Activated CD4-positive, alpha-beta T cell treated with anti-CD3 and anti-CD28 coated beads, Interleukin-2, Interleukin-6, amounts not matched to agents 100 ng/mL and 50 ng/mL, durations not matched to agents 16 hours and 8 hours (primary cell): ENCODE measurements at regions not wholly inside any gene's neighbourhood (a gene's known extent, or its start where the extent isn't known, plus 50 kb on each side); places are given as distances from the start of the nearest gene placed in this dataset.

Experiments
- DNase-seq: peaks from one replicate; pipeline ENCODE4 v3.0.0-alpha.2; 2020

DNA sequence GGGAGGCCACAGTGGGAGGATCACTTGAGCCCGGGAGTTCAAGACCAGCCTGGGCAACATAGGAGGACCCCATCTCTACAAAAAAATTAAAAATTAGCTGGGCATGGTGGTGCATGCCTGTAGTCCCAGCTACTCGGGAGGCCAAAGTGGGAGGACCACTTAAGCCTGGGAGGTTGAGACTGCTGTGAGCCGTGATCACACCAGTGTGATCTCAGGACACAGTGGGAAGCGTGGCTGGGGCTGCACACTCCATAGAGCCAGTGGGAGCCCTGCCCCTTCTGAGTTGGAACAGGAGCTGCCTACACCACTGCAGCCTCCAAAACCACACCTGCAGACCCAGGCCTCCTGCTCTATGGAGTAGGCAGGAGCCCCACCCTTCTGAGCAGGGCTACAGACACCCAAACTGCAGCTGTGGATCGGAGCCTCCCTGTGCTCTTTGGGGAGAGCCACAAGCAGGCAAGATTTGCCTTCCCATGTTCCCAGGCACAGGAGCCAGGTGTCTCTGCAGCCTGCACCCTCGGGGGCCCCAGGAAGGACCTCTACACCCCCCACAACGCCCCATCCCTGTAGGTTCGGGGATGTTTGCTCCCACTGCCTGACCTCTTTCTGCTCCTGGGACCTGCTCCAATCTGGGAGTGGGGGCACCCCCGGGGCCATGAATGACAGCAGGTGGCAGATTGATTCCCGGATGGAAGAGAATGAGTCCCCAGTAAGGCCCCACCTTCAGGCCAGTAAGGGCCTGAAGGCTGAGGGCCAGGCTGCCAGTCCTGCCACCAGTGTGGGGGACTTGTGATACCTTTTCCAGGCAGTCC, 245.4 kb downstream of the BUD13 start:
- DNase-seq: no peak

DNA sequence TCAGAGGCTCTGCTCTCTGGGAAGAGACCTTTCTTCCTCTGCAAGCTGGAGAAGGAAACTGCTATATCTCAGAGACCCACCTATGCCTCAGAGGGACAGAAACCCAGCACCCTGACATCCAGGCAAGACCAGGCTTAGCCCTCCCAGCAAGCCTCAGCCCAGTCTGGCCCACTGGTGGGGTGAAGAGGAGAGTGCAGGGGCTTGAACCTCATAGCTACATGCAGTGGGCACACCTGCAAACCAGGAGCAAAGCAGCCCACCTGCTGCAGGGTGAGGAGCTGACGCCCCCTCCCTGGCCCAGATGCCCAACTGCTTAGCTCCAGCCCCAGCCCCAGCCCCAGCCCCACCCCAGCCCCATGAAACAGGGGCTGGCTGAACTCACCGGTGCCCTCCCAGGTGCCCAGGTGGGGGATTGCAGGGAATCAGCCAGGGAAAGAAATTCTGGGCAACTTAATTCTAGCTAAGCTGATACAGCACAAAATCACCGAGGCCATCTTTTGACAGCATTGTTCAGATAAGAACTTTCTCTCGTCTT, 246.8 kb downstream of the BUD13 start:
- DNase-seq: no peak

DNA sequence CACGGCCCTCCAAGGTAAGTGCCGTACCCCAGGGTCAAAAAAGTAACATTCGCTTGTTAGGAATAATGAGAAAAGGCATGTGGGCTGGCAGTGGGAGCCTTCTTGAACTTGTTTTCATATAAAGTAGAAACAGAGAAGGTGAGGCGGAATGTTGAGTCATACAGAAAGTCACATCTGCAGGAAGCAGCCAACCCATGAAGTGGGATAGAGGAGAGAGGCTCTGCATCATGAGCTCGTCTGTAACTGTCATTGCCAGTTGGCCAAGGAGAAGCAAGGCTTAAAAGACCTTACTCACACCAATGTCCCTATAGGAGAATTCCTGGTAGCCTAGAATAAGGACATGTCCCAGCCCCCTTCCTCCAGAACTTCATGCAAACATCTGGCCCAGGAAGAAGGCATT, 253.3 kb downstream of the BUD13 start:
- peak; percentile 43 for DNase-seq

DNA sequence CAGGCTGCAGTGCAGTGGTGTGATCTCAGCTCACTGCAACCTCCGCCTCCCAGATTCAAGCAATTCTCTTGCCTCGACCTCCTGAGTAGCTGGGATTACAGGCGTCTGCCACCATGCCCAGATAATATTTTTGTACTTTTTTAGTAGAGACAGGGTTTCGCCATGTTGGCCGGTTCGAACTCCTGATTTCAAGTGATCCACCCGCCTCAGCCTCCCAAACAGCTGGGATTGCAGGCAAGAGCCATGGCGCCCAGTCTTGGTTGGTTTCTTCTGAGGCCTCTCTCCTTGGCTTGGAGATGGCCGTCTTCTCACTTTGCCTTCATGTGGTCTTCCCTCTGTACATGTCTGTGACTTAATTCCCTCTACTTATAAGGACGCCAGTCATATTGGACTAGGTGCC, 254.6 kb downstream of the BUD13 start:
- DNase-seq: no peak

DNA sequence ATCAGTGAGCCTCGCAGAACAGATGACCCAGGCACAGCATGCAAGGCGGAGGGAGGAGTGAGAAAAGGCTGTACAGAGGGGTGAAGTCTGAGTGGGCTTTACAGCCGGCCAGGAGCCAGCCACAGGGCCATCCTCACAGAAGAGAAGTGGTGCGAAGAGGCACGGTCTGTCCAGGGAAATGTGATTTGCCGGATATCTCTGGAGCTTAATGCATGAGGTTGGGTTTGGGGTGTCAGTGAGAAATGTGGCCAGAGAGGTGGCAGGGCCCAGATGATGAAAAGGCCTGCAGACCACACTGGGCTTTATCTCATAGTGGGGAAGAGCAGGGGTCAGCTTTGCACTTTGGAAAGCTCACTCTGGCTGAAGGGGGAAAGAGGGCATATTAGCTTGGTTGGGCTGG, 255.2 kb downstream of the BUD13 start:
- no peak for DNase-seq

DNA sequence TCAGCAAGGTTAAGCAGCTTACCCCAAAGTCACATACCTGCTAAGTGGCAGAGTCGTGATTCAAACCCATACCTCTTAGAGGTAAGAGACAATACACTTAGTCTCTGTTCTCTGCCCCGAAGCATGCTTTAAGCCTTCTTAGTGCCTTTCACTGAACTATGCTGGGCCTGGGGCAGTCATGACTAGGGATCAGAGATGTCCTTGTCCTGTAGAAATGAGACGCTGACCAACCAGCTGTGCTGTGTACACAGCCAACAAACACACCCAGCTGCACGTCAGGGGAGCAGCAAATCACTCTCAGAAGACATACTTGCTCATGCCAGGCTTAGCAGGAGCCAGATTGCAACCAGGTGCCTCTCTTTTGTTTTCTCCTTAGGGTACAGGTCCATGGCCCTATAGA, 255.7 kb downstream of the BUD13 start:
- no peak for DNase-seq

DNA sequence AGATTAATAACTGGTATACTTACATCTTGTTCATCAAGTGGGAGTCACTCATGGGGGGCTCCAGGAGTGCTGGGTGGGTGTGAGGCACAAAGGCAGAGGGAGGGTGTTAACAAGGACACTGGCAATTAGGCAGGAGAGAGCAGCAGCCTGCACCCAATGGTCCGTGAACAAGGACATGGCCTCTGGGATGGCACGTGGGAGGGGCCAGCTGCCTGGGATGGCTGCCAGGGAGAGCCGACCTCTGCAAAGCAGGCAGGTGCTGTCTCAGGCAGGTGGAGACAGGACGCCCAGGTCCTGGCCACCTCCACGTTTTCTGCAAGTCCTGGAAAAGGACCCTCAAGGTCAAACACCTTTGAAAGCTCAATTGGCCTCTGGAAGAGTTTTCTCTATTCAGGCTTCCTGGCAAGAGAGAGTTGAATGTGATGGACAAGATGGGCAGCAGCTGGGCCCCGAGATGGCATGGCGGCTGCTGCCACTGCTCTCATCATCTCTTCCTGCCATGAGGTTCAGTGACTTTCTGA, 257.1 kb downstream of the BUD13 start:
- DNase-seq: no peak

DNA sequence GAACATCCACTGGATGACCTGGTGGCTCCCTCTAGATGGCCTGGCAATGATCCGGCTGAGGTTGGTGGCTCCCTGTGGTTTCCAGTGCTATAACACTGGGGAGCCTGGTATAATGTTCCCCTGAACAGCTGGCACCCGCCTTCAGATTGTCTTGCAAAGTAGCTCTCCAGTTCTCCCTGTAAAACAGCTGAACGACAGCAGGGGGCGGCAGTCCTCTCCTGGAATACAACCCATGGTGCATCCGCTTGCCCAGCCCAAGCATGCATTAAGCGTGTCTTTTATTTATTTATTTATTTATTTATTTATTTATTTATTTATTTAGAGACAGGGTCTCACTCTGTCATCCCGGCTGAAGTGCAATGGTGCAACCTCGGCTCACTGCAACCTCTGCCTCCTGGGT, 258.9 kb downstream of the BUD13 start:
- DNase-seq: peak; percentile 39

DNA sequence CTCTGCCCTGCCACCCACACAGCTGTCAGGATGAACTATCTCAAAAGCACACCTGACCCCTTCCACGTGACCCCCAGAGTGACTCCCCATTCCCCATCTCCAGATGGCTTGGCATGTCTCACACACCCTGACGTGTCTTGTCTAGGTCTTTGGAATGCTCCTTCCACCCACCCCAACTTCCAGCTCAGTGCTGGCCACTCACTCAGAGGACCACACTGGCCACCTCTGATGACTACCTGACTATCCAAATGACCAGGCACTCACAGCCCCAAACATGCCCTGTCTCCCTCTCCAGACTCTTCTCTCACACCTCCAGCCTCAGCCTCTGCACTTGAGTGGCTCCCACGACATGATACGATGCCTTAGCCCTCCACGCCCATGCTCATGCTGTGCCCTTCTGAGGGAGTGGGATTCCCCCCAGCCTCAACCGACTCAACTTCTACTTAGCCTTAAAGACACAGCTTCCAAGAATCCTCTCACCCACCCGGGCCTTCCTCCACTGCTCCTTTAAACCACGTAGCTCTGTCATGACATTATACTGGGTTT, 259.4 kb downstream of the BUD13 start:
- no peak for DNase-seq

DNA sequence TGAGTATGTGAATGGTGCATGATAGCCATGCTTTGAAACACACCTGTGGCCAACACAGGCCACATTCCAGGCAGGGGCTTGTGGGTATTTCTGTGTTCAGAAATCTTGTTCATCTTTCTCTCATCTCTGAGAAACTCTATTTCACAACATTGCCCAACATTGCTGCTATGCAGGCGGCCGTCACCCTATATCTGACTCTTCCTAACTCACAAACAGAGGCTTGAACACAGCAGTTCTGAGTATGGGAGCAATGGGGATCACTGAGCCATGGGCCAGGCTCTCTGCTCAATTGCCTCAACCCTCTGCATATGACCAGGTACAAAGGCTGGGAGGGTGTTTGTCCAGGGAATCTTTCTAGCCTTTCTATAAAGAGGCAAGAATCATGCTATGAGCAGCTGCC, 259.9 kb downstream of the BUD13 start:
- no peak for DNase-seq

DNA sequence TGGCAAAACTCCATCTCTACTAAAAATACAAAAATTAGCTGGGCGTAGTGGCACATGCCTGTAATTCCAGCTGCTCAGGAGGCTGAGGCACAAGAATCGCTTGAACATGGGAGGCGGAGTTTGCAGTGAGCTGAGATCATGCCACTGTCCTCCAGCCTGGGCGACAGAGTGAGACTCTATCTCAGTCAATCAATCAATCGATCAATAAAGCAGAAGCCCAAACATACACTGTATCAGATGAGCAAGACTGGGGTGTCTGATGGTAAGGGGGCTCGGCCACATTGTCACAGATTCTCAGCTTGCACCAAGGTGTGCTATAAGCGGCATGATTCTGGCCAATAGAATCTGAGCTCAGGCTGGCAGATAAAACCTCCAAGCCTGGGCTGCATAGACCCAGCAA, 261.1 kb downstream of the BUD13 start:
- no peak for DNase-seq

DNA sequence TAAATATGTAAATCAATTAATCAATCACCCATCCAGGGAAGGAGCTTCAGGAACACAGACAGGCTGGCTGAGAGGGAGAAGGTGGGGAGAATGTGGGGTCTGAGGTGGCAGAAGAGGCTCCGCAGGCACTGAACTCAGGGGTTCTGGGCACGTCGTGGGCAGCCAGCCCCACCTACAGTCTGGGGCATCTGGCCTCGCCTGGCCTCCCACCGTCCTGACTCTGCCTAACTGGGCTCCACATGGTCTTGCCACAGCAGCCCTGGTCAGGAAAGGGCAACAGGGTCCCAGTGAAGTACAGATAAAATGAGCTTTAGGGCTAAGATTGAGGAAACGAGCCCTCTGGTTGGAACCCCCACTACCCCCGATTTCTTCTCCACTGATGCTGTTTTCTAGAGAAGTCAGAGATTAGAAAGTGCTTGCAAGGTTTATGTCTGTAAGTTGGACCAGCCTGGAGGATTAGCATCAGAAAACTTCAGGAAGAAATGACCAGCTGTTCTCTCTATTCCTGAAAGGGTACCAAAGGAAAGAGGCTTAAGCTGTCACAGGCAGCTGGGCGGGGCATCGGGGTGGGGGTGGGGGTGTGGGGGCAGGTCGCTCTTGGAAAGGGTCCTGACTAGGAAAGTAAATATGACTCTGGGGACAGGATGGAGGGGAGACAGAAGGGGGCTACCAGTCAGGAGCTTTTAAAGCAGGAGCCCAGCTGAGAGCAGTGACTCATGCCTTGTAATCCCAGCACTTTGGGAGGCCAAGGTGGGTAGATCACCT, 261.7 kb downstream of the BUD13 start:
- DNase-seq: no peak

DNA sequence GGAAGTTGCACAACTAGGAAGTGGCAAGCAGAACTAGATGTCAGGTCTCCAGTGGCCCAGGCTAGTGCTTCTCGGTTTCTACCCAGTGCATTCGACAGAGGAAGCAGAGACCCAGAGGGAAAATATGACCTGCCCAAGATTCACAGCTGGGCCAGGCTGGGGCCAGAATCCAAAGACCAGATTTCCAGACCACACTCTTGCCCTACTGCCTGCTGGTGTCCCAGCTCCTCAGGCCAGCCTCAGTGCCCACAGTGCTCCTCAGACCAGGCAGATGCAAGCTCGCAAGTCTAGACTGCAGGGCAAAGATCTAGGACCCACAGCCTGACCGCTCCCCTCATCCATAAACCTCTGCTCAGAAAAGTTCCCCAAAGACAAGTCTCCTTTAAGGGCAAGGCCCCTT, 262.6 kb downstream of the BUD13 start:
- DNase-seq: no peak

DNA sequence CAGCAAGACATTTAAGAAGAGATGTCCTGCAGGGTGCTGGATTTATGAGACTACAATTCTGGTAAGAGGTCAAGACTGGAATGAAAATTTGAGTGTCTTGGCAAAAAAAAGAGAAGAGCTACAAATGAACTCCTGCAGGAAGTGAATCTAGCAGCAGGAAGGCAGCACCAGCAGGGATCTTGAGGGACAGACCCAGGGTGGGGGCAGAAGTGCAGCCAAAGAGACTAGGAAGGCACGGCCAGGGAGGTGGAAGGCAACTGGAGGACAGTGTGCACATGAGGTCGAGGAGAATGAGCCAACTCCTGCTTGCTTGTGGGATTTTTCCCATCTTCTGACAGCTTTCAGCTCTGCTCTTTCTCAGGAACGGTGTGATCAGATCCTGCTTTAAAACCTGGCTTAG, 263.2 kb downstream of the BUD13 start:
- no peak for DNase-seq

DNA sequence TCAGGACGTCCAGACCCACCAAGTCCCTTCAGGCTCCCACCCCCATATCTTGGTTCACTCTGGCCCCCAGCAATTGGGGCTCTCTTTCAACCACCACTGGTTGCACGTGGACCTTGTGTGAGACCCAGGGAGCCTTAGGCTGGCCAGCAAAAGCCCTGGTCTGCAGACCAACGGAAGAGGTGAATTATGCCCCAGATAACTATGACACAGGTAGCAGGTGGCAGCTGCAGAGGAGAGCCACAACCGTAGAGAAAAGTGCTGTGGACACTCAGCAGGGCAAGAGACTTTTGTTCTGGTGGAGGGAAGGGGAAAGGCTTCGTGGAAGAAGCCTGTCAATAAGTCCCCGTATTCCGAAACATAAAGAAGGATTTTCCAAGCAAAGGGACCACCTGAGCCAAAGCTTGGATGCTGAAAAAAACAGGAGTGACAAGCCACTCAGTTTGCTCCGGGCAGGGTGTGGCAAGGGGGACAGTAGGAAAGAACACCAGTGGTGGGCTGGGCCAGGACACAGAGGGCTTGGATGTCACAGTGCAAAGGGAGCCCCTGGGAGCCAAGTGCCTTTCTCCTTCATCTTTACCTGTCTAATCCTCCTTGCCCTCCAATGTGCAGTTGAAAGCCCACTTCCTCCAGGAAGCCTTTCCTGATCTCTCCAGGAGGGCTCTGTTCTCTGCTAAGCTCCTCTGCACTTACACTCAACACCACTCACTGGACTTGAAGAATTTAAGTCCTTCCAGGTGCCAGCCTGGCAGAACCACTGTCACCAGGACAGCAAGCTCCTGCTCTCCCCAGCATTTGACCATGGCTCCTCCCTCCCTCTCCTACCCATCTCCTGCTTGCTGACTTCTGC, 264.7 kb downstream of the BUD13 start:
- DNase-seq: no peak

DNA sequence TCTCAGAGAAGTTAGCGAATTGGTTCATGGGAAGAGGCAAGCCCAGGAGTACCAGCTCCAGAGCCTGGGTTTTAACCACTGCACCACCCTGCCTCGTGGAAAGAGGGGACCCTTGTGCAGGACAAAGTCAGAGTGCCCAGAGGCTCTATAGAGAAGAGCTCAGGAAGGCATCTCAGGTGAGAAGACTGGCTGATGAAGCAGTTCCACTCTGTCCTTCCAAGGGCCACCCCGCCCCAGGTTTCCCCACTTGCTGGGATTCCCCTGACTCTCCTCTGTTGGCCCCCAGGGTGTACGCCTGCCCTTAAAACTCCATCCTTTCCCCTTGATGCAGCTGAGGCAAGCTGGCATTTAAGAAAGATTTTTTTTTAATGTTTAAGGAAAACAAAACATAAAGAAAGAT, 265.8 kb downstream of the BUD13 start:
- no peak for DNase-seq

DNA sequence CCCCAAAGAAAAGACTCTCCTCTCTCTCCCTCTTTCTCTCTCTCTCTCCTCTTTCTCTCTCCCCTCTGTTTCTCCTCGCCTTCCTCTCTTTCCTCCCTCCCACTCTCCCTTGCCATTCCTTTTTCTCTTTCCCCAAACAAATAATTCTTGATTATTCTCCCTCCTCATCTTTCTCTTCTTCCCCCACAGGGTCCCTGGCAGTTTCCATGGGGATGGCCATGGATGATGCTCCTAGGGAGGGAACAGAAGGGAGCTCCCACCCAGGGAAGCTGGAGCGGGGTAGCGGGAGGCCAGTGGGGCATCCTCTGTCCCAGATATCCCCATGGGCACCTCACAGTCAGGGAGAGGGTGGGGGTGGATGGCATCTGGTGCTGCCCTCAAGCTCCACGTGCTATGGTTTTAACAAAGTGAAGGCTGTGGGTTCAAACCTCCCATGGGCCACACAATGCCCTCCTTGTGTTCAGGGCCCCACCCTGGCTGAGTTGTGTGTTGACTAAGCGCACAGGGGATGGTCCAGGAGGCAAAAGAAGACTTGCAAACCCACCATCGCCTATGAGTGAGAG, 266.4 kb downstream of the BUD13 start:
- DNase-seq: no peak

DNA sequence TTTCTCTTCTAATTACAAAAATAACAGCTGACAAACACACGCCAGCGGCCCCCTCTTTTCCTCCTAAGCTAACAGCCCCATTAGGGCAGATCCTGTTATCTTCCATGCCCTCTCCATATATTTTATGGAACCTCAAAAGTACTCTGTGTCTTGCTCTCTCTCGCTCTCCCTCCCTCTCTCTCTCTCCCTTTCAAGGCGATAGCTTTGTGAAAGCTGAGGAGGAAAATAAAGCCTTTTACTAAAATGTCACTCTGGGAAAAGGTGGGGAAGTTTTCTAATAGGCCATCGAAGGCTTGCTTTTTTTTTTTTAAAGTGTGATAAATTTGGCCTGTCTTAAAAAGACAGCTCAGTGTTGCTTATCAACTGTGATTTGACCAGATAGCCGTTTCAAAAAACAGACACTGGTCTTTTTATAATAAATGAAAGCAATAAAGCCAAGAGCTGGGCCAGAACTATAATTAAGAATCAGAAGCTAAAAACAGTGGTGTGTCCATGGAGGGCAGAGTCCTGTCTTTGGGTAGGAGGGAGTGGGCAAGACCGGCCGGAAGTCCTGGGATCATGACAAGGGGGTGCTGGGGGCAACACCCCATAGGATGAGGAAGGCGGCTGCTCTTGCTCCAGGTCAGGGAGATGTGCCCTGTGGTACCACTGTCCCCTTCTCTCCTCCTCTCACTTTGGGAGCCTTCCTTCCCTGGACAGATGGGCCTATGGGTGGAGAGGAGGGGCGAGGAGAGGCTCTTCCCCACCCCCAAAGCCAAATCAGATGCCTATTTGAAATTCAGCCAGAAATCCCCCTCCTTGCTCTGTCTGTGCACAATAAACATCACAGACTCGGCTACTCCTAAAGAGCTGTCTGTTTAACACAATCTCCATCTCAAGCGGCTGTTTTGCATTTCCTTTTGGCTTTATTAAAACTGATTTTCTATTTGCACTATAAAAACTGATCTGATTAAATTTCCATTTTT, 267.2 kb downstream of the BUD13 start:
- DNase-seq: no peak

DNA sequence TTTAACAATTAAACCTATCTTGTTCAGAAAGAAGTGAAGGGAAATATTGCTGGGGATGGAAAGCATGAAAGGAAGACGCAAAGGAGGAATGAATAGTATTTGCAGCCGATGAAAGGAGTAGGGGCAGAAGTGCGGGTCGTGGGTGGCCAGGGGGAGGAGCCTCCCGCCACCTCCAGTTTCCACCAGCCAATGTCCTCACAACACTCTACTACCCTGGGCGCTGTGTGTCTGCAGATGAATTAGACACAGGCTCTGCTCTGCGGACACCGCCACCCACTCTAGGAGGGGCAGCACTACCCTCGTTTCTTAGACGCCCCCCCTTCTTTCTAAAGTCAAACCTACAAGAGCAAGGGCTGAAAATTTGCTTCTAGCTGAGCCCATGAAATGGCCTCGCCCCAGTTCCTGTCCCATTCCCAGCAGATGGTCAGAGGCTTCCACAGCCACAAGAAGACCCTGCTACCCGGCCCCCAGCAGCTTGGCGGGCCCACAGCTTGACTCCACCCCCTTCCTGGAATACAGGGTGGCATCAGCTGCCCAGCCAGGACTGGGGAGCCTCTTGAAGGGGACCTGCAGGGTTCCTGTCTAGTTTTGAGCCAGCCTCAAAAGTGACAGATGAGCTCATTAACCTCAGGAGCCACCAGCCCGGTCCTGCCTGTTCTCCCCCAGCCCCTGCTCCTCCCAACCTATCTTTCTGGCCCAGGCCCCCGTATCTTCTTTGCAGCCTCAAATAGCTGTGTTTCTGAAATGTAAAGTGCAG, 268.1 kb downstream of the BUD13 start:
- no peak for DNase-seq
